AG09309 (cell line): ENCODE measurements at regions not wholly inside any gene's neighbourhood (a gene's known extent, or its start where the extent isn't known, plus 50 kb on each side); places are given as distances from the start of the nearest gene placed in this dataset.
A peak's percentile ranks its signal among the peaks of the same experiment; 100 is the strongest.

Source experiments
- DNase-seq: peaks from one replicate; pipeline ENCODE4 v3.0.0-alpha.2; 2010; ENCODE audit warnings: low read depth
- H3K4me3 ChIP-seq: 2 replicates; pipeline ENCODE4 v1.5.1; 2011; ENCODE audit warnings: mild to moderate bottlenecking, low read depth, low read length, moderate library complexity; ENCODE audit not compliant: control insufficient read depth
- TF ChIP-seq, protein P1 (sequence below): IDR thresholded peaks from 2 replicates; pipeline ENCODE4 v1.5.1; 2011; ENCODE audit warnings: mild to moderate bottlenecking, low read depth, low read length, inconsistent platforms; ENCODE audit not compliant: insufficient read depth, control insufficient read depth; ENCODE audit errors: missing control alignments

DNA sequence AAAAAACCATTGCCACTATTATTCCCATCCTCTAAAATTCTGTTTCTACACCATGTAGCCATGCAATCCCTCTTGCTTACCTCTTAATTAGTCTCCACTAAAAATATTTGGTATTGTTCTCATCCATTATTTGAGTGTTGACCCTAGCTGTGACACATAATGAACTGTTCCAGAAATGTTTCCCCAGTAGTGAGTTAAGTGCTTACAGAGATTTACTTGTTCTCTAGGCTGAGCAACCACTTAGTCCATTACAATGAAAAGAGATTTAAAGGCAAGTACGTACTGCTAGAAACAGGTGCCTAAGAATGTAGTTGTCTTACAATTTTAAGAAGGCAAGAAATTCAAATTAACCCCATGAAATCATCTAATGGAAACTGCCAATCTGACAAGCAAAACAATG is 112.7 kb upstream of the PTPN13 start:
- H3K4me3 ChIP-seq, result no peak overlapping the region
- DNase-seq, result no peak
- TF ChIP-seq, protein P1, sequence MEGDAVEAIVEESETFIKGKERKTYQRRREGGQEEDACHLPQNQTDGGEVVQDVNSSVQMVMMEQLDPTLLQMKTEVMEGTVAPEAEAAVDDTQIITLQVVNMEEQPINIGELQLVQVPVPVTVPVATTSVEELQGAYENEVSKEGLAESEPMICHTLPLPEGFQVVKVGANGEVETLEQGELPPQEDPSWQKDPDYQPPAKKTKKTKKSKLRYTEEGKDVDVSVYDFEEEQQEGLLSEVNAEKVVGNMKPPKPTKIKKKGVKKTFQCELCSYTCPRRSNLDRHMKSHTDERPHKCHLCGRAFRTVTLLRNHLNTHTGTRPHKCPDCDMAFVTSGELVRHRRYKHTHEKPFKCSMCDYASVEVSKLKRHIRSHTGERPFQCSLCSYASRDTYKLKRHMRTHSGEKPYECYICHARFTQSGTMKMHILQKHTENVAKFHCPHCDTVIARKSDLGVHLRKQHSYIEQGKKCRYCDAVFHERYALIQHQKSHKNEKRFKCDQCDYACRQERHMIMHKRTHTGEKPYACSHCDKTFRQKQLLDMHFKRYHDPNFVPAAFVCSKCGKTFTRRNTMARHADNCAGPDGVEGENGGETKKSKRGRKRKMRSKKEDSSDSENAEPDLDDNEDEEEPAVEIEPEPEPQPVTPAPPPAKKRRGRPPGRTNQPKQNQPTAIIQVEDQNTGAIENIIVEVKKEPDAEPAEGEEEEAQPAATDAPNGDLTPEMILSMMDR, result no peak

DNA sequence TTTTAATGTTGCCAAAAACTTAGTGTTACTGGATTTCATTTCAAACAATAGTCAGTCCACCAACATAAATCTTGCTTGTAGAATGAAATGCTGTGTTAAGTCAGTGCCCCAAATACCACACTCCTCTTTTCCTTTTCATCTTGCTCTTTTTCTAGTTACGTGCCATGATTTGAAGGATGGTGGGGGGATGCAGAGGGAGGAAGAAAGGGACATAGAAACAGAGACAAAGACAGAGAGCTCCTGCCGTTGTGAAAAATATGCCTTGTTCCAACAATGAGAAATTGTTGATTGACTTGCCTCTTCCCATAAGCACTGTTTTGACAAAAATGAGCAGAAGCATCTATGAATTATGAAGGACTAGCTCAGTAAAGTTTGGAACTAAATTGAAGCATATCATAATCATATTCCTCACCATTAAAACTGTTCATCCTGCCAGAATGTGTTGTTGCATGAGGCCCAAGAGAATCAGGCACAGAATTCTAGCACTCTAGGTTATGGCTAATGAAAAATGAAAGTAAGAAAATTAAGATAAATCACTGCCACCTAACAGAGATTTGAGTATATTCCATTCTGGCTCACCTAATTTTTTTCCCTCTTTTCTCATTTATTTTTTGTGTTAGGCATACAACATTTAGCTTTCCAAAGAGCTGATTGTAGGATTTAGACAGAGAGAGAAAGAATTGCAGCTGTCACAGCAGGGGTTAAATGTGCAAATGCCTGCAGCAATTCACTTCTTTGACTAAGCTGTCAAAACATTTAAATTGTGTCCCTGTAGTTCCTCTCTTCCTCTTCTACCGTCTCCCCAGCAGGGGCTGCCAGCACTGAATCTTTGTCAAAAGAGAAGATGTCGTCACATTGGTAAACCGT is 111.6 kb upstream of the PTPN13 start:
- no peak overlapping the region for H3K4me3 ChIP-seq
- TF ChIP-seq, protein P1, result peak; percentile 35
- no peak for DNase-seq

DNA sequence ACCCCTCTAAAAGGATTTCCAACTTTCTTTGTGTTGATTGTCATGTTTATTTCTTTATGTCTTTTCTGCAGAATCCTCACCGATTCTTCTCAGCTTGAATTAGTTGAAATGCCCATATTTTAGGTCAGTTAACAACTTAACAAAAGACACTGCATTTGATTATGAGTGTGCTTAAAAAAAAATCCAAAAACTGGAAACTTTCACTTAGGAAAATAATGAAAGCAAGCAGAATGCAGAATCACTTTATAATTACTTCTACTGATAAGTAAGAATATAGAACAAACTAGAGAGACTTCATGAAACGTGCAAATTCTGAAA is 111.0 kb upstream of the PTPN13 start:
- DNase-seq, result no peak
- TF ChIP-seq, protein P1, result no peak
- no peak overlapping the region for H3K4me3 ChIP-seq

DNA sequence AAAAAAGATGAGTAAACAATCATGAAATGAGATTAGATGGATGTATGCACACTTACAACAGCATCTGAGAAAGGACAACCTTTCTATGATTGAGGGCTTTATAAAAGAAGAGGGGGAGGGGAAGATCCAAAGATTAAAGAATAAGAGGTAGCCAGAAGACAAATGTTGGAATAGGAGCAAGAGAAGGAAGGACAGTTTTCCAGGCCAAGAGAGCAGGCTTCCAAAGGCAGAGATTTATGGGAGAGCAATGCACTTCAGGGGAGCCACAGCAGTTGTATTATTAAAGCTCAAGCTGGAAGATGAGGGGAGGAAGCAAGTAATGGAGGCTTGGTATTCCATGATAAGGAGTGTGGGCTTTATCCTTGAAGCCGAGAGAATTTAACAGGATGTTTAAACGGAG is 110.3 kb upstream of the PTPN13 start:
- TF ChIP-seq, protein P1, result no peak
- no peak overlapping the region for H3K4me3 ChIP-seq
- DNase-seq, result no peak

DNA sequence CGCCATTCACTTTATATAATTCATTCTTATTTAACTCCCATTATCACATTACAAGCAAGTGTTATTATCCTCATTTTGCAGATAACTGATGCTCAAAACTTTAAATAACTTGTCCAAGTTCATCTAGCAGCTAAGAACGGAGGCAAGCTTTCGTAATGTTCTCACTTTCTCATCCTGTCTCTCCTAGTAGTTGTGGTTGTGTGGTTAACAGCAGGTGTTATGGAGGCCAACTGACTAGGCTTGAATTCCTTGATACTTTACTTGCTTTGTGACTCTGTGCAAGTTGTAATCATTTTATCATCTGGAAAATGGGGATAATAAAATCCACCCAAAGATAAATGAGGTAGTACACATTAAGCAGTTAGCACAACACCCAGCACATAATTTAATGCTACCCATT is 109.9 kb upstream of the PTPN13 start:
- TF ChIP-seq, protein P1, result no peak
- no peak for DNase-seq
- no peak overlapping the region for H3K4me3 ChIP-seq

DNA sequence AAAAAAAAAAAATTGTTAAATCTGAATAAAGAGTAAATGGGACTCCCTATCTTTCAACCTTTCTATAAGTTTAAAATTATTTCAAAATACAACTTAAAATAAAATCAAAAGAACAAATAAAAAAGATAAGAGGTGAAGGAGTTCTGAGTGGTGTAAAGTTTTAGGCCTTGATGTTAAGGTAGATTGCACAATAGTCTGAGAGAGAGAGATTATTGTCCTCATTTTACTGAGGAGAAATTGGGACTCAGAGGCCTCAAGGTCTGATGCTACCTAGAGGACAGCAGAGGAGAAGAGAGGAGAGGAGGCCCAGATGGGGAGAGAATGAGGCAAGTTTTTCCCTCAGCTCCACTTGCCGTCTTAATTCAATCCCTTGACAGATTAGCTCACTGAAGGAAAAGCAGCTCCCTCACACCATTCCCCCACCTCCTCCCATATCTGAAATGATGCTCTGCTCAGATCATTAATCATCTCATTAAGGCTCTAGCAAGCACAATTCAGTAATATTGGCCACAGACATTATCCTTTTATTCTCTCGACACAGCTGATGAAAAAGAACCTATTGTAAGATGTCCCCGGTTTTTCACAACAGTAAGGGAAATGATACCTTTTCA is 106.3 kb upstream of the PTPN13 start:
- TF ChIP-seq, protein P1, result no peak
- H3K4me3 ChIP-seq, result no peak overlapping the region
- DNase-seq, result no peak
